ENCODE measurements at regions not wholly inside any gene's neighbourhood (a gene's known extent, or its start where the extent isn't known, plus 50 kb on each side); places are given as distances from the start of the nearest gene placed in this dataset.

GRCh38 chr15:97521381-97522285 lies 438.9 kb upstream of the ARRDC4 start:
- no peaks in the 10 kb centered on the region for H3K36me3 ChIP-seq (ENCODE audit: control insufficient read depth, insufficient read depth, low read length)
- H3K4me1 ChIP-seq (ENCODE audit: control insufficient read depth, insufficient read depth, low read length): peaks cover 9% of the 10 kb centered on the region
- H3K9ac ChIP-seq (ENCODE audit: low read depth, low read length): no peak overlapping the region
- no peaks in the 10 kb centered on the region for H3K27me3 ChIP-seq (ENCODE audit: control insufficient read depth, insufficient read depth, low read length)
- H3K9me3 ChIP-seq (ENCODE audit: control insufficient read depth, insufficient read depth, low read length): no peaks in the 10 kb centered on the region
- no peak overlapping the region for H3K4me3 ChIP-seq (ENCODE audit: low read depth, low read length)

DNA sequence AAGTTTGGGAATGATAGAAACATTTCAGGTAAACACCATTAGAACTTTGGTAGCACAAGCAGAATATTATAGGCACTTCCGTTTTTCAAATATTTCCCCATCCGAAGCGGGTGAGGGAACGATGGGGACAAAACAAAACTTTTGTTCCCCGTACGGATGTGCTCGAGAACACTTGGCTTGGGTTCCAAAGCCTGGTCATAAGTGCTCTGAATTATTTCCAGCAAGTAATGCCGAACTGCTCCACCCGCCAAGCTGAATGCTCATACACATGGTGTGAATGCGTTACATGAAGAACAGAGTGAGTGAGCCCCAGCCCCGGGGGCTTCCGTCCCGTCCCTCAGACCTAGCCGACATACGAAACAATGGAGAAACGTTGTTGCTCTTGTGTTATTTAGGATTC lies 438.2 kb upstream of the ARRDC4 start:
- Histone ChIP-seq H3K9me3 (ENCODE audit: control insufficient read depth, insufficient read depth, low read length) (no peaks in the 10 kb centered on the region), H3K36me3 (ENCODE audit: control insufficient read depth, insufficient read depth, low read length) (no peaks in the 10 kb centered on the region), H3K4me1 (ENCODE audit: control insufficient read depth, insufficient read depth, low read length) (peaks cover 9% of the 10 kb centered on the region), H3K27me3 (ENCODE audit: control insufficient read depth, insufficient read depth, low read length) (no peaks in the 10 kb centered on the region), H3K9ac (ENCODE audit: low read depth, low read length) (no peak overlapping the region), H3K4me3 (ENCODE audit: low read depth, low read length) (no peak overlapping the region)

GRCh38 chr15:97525809-97526208 lies 434.7 kb upstream of the ARRDC4 start:
- H3K9me3 ChIP-seq (ENCODE audit: control insufficient read depth, insufficient read depth, low read length): no peaks in the 10 kb centered on the region
- no peak overlapping the region for H3K9ac ChIP-seq (ENCODE audit: low read depth, low read length)
- H3K4me1 ChIP-seq (ENCODE audit: control insufficient read depth, insufficient read depth, low read length): peaks cover 6% of the 10 kb centered on the region
- no peak overlapping the region for H3K4me3 ChIP-seq (ENCODE audit: low read depth, low read length)
- H3K27me3 ChIP-seq (ENCODE audit: control insufficient read depth, insufficient read depth, low read length): no peaks in the 10 kb centered on the region
- H3K36me3 ChIP-seq (ENCODE audit: control insufficient read depth, insufficient read depth, low read length): no peaks in the 10 kb centered on the region

DNA sequence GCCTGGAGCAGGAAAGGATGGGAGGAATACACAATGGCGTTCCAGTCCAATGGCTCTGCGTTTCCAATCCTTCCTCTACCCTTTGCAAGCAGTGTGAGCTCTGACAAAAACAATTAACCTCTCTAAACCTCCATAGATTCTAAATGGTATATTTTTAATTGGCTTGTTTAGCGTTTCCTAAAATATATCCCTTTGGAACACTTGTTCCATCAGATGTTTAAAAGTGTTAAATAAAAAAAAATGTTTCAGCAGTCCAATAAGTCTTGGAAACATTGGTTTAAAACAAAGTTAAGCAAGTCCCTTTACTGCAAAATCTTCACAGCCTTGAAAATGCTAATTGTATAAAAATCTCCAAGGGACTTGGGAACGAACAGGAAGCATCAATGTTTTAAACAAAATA lies 432.3 kb upstream of the ARRDC4 start:
- Histone ChIP-seq H3K9ac (ENCODE audit: low read depth, low read length) (no peak overlapping the region), H3K4me3 (ENCODE audit: low read depth, low read length) (no peak overlapping the region), H3K36me3 (ENCODE audit: control insufficient read depth, insufficient read depth, low read length) (no peaks in the 10 kb centered on the region), H3K27me3 (ENCODE audit: control insufficient read depth, insufficient read depth, low read length) (no peaks in the 10 kb centered on the region), H3K4me1 (ENCODE audit: control insufficient read depth, insufficient read depth, low read length) (no peaks in the 10 kb centered on the region), H3K9me3 (ENCODE audit: control insufficient read depth, insufficient read depth, low read length) (no peaks in the 10 kb centered on the region)

- Histone ChIP-seq H3K4me3 (ENCODE audit: low read depth, low read length) (no peak overlapping the region), H3K27me3 (ENCODE audit: control insufficient read depth, insufficient read depth, low read length) (no peaks in the 10 kb centered on the region), H3K9ac (ENCODE audit: low read depth, low read length) (no peak overlapping the region), H3K36me3 (ENCODE audit: control insufficient read depth, insufficient read depth, low read length) (no peaks in the 10 kb centered on the region), H3K4me1 (ENCODE audit: control insufficient read depth, insufficient read depth, low read length) (no peaks in the 10 kb centered on the region), H3K9me3 (ENCODE audit: control insufficient read depth, insufficient read depth, low read length) (no peaks in the 10 kb centered on the region)
Measured at GRCh38 chr15:97545799-97546198, 414.7 kb upstream of the ARRDC4 start.

DNA sequence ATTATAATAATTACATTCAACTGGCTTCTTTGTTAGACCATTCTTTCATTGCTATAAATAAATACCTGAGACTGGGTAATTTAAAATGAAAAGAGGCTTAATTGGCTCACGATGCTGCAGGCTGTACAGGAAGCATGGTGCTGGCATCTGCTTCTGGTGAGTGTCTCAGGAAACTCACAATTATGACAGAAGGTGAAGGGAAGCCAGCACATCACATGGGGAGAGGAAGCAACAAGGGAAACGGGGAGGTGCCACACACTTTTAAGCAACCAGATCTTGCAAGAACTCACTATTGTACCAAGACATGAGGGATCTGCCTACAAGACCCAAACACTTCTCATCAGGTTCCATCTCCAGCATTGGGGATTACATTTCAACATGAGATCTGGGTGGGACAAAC lies 413.1 kb upstream of the ARRDC4 start:
- Histone ChIP-seq H3K4me1 (ENCODE audit: control insufficient read depth, insufficient read depth, low read length) (no peaks in the 10 kb centered on the region), H3K9me3 (ENCODE audit: control insufficient read depth, insufficient read depth, low read length) (no peaks in the 10 kb centered on the region), H3K36me3 (ENCODE audit: control insufficient read depth, insufficient read depth, low read length) (no peaks in the 10 kb centered on the region), H3K4me3 (ENCODE audit: low read depth, low read length) (no peak overlapping the region), H3K27me3 (ENCODE audit: control insufficient read depth, insufficient read depth, low read length) (no peaks in the 10 kb centered on the region), H3K9ac (ENCODE audit: low read depth, low read length) (no peak overlapping the region)

GRCh38 chr15:97561529-97561928 lies 399.0 kb upstream of the ARRDC4 start:
- Histone ChIP-seq H3K4me1 (ENCODE audit: control insufficient read depth, insufficient read depth, low read length) (no peaks in the 10 kb centered on the region), H3K9ac (ENCODE audit: low read depth, low read length) (no peak overlapping the region), H3K36me3 (ENCODE audit: control insufficient read depth, insufficient read depth, low read length) (no peaks in the 10 kb centered on the region), H3K4me3 (ENCODE audit: low read depth, low read length) (no peak overlapping the region), H3K9me3 (ENCODE audit: control insufficient read depth, insufficient read depth, low read length) (no peaks in the 10 kb centered on the region), H3K27me3 (ENCODE audit: control insufficient read depth, insufficient read depth, low read length) (no peaks in the 10 kb centered on the region)

DNA sequence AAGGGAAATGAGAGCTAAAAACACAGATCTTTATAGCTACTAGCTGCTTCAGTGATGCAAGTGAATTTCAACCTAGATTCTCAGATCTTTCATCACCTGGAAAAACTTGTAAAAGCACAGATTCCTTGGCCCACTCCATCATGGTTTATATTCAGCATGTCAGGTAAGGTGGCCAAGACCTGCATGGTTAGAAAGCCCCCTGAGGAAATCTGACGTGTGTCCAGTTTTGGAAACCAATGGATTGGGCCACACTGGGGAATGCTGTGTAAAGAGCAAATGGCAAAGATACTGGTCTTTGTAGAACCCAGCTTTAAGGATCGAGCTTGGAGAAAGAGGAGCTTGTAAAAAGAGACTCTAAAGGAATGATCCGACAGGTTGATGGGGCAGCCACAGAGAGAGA lies 397.0 kb upstream of the ARRDC4 start:
- Histone ChIP-seq H3K36me3 (ENCODE audit: control insufficient read depth, insufficient read depth, low read length) (no peaks in the 10 kb centered on the region), H3K4me1 (ENCODE audit: control insufficient read depth, insufficient read depth, low read length) (no peaks in the 10 kb centered on the region), H3K27me3 (ENCODE audit: control insufficient read depth, insufficient read depth, low read length) (no peaks in the 10 kb centered on the region), H3K9ac (ENCODE audit: low read depth, low read length) (no peak overlapping the region), H3K4me3 (ENCODE audit: low read depth, low read length) (no peak overlapping the region), H3K9me3 (ENCODE audit: control insufficient read depth, insufficient read depth, low read length) (no peaks in the 10 kb centered on the region)

DNA sequence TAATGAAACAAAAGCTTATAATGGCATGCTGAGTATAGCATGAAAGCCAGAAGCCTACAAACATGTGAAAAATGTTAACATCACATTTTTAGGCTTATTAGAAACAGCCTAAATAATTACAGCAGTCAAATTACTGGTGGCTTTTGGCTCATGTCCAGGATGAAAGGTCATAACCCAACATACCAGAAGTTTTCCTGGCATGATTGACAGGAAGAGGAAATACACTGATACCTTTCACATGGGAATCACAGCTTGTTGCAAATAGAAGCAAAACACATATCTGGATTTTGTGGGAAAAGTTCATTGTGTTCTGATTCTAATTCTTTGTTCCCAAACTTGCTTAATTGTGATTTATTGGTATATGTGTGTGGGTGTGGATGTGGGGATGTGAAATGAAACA lies 393.5 kb upstream of the ARRDC4 start:
- no peaks in the 10 kb centered on the region for H3K4me1 ChIP-seq (ENCODE audit: control insufficient read depth, insufficient read depth, low read length)
- no peaks in the 10 kb centered on the region for H3K9me3 ChIP-seq (ENCODE audit: control insufficient read depth, insufficient read depth, low read length)
- no peak overlapping the region for H3K4me3 ChIP-seq (ENCODE audit: low read depth, low read length)
- no peak overlapping the region for H3K9ac ChIP-seq (ENCODE audit: low read depth, low read length)
- H3K27me3 ChIP-seq (ENCODE audit: control insufficient read depth, insufficient read depth, low read length): no peaks in the 10 kb centered on the region
- no peaks in the 10 kb centered on the region for H3K36me3 ChIP-seq (ENCODE audit: control insufficient read depth, insufficient read depth, low read length)

DNA sequence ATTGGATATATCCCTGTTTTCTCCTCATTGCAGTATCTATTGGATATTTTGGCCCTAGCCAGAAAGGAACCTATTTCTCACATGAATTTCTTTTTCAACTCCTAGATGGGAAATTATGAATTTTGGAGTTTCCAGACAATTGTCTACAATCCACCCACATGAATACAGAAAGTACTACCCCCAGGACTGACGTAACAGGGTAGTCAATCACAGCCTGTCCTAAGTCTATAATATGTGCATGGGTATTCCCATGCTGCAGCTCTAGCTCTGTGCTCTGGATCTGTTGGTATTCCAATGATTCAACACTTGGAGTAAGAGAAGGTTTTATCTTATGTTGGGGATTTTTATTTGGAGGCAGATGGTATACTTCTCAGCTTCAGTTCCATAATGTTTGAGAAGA lies 393.1 kb upstream of the ARRDC4 start:
- H3K4me3 ChIP-seq (ENCODE audit: low read depth, low read length): no peak overlapping the region
- no peak overlapping the region for H3K9ac ChIP-seq (ENCODE audit: low read depth, low read length)
- no peaks in the 10 kb centered on the region for H3K9me3 ChIP-seq (ENCODE audit: control insufficient read depth, insufficient read depth, low read length)
- no peaks in the 10 kb centered on the region for H3K4me1 ChIP-seq (ENCODE audit: control insufficient read depth, insufficient read depth, low read length)
- no peaks in the 10 kb centered on the region for H3K27me3 ChIP-seq (ENCODE audit: control insufficient read depth, insufficient read depth, low read length)
- H3K36me3 ChIP-seq (ENCODE audit: control insufficient read depth, insufficient read depth, low read length): no peaks in the 10 kb centered on the region

GRCh38 chr15:97576929-97577645 lies 383.4 kb upstream of the ARRDC4 start:
- no peaks in the 10 kb centered on the region for H3K9me3 ChIP-seq (ENCODE audit: control insufficient read depth, insufficient read depth, low read length)
- H3K9ac ChIP-seq (ENCODE audit: low read depth, low read length): no peak overlapping the region
- no peaks in the 10 kb centered on the region for H3K4me1 ChIP-seq (ENCODE audit: control insufficient read depth, insufficient read depth, low read length)
- no peaks in the 10 kb centered on the region for H3K36me3 ChIP-seq (ENCODE audit: control insufficient read depth, insufficient read depth, low read length)
- H3K4me3 ChIP-seq (ENCODE audit: low read depth, low read length): no peak overlapping the region
- H3K27me3 ChIP-seq (ENCODE audit: control insufficient read depth, insufficient read depth, low read length): no peaks in the 10 kb centered on the region

GRCh38 chr15:97585408-97585807 lies 375.1 kb upstream of the ARRDC4 start:
- no peaks in the 10 kb centered on the region for H3K4me1 ChIP-seq (ENCODE audit: control insufficient read depth, insufficient read depth, low read length)

More at GRCh38 chr15:97585408-97585807, 375.1 kb upstream of the ARRDC4 start:
- no peak overlapping the region for H3K9ac ChIP-seq (ENCODE audit: low read depth, low read length)
- no peak overlapping the region for H3K4me3 ChIP-seq (ENCODE audit: low read depth, low read length)
- no peaks in the 10 kb centered on the region for H3K36me3 ChIP-seq (ENCODE audit: control insufficient read depth, insufficient read depth, low read length)
- H3K27me3 ChIP-seq (ENCODE audit: control insufficient read depth, insufficient read depth, low read length): no peaks in the 10 kb centered on the region
- H3K9me3 ChIP-seq (ENCODE audit: control insufficient read depth, insufficient read depth, low read length): no peaks in the 10 kb centered on the region
